Heart left ventricle (tissue), 13 donors: ENCODE measurements at regions not wholly inside any gene's neighbourhood (a gene's known extent, or its start where the extent isn't known, plus 50 kb on each side); places are given as distances from the start of the nearest gene placed in this dataset.
"Not testable (repeated sequence)": the region's sequence is repeated elsewhere in the genome, so short reads cannot be mapped to it uniquely, and the experiment has no call there.

Experiments
- POLR2A ChIP-seq, 2 donors: fragments of 450-650 bp; IDR thresholded peaks; one replicate each; pipeline ENCODE4 v1.6.1; 2017; ENCODE audit warnings: antibody characterized with exemption in 2 of 2, mild to moderate bottlenecking in 2 of 2, moderate library complexity in 2 of 2
- TF ChIP-seq, protein P1 (sequence below), 12 donors: fragments of 200-600 bp; sonication (generic) in 4 of 12; IDR thresholded peaks; one replicate each; pipeline versions ENCODE4 v1.5.0 to v1.8.0; 2018 to 2022; ENCODE audit warnings: antibody characterized with exemption in 12 of 12, mild to moderate bottlenecking in 5 of 12
- donor health status: ischemic (EF 13 %, LVEDD 7.1; RV severe dilation, severe dysfunction).
- donor health status: DM: no; HTN: yes; CAD: no.
- donor health status: DM: no; HTN: no; CAD: no.
- donor health status: ischemic (EF 25% LVEDD 6.9; RV normal size, moderate dysfunction).
- donor health status: ischemic (EF 25% LVEDD 5.7; RV mildly dilated, moderate dysfunction).
- donor health status: ischemic (EF 35%, LVEDD 5.7; RV mildly dilated, moderate dysfunction).
- donor health status: nonischemic (EF 11% LVEDD 7.7; RV severe dilation, severe dysfunction).
- donor health status: DM: yes; HTN: yes; CAD: no.
- donor health status: PGD.
- donor health status: ischemic (EF 29% LVEDD 5.4; RV normal size, mild dysfunction).
- donor health status: nonischemic (EF 23%, LVEDD 6.1; RV moderate dilation, normal function).

DNA sequence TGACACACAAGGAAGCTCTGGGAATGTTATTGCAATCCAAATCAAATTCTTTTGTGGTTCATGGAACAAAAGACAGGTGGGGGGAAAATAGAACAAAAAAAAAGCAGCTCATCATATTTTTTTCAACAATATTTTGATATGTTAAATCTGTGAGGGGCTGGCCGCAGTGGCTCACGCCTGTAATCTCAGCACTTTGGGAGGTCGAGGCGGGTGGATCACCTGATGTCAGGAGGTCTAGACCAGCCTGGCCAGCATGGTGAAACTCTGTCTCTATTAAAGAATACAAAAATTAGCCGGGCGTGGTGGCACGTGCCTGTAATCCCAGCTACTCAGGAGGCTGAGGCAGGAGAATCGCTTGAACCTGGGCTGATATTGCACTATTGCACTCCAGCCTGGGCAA, 279.4 kb upstream of the SPAG17 start:
- TF ChIP-seq, protein P1, sequence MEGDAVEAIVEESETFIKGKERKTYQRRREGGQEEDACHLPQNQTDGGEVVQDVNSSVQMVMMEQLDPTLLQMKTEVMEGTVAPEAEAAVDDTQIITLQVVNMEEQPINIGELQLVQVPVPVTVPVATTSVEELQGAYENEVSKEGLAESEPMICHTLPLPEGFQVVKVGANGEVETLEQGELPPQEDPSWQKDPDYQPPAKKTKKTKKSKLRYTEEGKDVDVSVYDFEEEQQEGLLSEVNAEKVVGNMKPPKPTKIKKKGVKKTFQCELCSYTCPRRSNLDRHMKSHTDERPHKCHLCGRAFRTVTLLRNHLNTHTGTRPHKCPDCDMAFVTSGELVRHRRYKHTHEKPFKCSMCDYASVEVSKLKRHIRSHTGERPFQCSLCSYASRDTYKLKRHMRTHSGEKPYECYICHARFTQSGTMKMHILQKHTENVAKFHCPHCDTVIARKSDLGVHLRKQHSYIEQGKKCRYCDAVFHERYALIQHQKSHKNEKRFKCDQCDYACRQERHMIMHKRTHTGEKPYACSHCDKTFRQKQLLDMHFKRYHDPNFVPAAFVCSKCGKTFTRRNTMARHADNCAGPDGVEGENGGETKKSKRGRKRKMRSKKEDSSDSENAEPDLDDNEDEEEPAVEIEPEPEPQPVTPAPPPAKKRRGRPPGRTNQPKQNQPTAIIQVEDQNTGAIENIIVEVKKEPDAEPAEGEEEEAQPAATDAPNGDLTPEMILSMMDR (IDR thresholded peaks at IDR 0.05): not testable (repeated sequence)
- TF ChIP-seq POLR2A (IDR thresholded peaks at IDR 0.05): not testable (repeated sequence)
